HepG2 (cell line): ENCODE measurements at regions not wholly inside any gene's neighbourhood (a gene's known extent, or its start where the extent isn't known, plus 50 kb on each side); places are given as distances from the start of the nearest gene placed in this dataset.

ENCODE experiments used
- DPF2 ChIP-seq: sonication (generic); formaldehyde crosslinking; IDR thresholded peaks from 2 replicates; pipeline ENCODE4 v1.4.0; 2020; ENCODE audit warnings: mild to moderate bottlenecking, low read depth, missing genetic modification reagents, borderline replicate concordance
- ZNF251 ChIP-seq: sonication (generic); formaldehyde crosslinking; IDR thresholded peaks from 2 replicates; pipeline ENCODE4 v1.9.0; 2021; ENCODE audit warnings: mild to moderate bottlenecking, missing genetic modification reagents
- ZSCAN9 ChIP-seq: IDR thresholded peaks from 2 replicates; pipeline ENCODE4 v1.6.1; 2016; ENCODE audit warnings: borderline replicate concordance

DNA sequence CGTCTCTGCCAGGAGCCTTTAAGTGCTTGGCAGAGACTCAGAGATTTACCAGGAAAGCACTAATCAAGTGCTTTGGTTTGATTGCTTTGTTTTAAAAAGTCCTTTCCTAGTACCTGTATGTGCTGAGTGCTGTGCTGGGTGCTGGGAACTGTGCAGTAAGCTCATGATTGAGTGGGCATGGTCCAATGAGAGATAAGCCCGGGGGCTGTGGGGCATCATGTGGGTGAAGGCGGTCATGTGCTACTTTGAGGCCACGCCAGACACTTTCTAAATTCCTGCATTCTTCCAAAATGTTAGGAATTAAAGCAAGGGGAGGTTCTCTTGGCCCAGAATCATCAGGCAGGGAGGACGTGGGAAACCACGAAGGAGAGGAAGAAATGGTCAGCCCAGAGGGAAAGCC, 109.0 kb downstream of the ACAA2 start:
- TF ChIP-seq ZSCAN9 (CRISPR knock-in tag) (no peak), ZNF251 (CRISPR knock-in tag) (no peak), DPF2 (CRISPR knock-in tag) (no peak)
